Spleen (tissue), 7 donors: ENCODE measurements at regions not wholly inside any gene's neighbourhood (a gene's known extent, or its start where the extent isn't known, plus 50 kb on each side); places are given as distances from the start of the nearest gene placed in this dataset.

ENCODE experiments used
- POLR2A ChIP-seq, 3 donors: fragments of 450-650 bp; IDR thresholded peaks; one replicate each; pipeline ENCODE4 v1.5.1; 2017; ENCODE audit warnings: antibody characterized with exemption in 3 of 3, mild to moderate bottlenecking in 1 of 3
- POLR2AphosphoS5 ChIP-seq, 3 donors: sonication (generic); formaldehyde crosslinking; IDR thresholded peaks; one replicate each; pipeline ENCODE4 v1.5.1; 2017; ENCODE audit warnings: antibody characterized with exemption in 3 of 3
- TF ChIP-seq, protein P1 (sequence below), 11 experiments: fragments of 200-600 bp in 7 of 11; fragments of 450-650 bp in 4 of 11; sonication (generic) in 4 of 11; IDR thresholded peaks in 8 of 11; conservative IDR thresholded peaks in 3 of 11; 1 replicate in 7 of 11; 2 replicates in 4 of 11; pipeline versions ENCODE4 v1.4.0 to v1.8.0; 2016 to 2021; ENCODE audit warnings: antibody characterized with exemption in 11 of 11, inconsistent platforms in 4 of 11, mild to moderate bottlenecking in 1 of 11
- donor health status: DM: no; HTN: no; CAD: no; lungs with moderate emphysema.
- donor health status: DM: no; HTN: no; CAD: no.
- donor health status: DM: no; HTN: no; CAD: no.

DNA sequence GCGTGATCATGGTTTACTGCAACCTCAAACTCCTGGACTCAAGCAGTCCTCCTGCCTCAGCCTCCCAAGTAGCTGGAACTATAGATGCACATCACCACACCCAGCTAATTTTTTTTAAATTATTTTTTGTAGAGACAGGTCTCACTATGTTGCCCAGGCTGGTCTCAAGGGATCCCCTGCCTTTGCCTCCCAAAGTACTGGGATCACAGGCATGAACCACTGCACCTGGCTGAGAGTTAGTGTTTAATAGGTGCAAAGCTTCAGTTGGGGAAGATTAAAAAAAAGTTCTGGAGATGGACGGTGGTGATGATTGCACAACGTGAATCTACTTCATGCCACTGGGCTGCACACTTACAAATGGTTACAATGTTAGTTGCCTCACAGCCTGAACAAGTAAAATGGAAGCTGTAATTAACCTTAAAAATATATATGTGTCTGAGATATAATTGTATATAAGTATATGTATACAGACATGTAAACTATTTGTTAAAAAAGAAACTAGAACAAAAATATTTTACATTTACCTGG is 106.4 kb upstream of the ZNF438 start:
- TF ChIP-seq, protein P1, sequence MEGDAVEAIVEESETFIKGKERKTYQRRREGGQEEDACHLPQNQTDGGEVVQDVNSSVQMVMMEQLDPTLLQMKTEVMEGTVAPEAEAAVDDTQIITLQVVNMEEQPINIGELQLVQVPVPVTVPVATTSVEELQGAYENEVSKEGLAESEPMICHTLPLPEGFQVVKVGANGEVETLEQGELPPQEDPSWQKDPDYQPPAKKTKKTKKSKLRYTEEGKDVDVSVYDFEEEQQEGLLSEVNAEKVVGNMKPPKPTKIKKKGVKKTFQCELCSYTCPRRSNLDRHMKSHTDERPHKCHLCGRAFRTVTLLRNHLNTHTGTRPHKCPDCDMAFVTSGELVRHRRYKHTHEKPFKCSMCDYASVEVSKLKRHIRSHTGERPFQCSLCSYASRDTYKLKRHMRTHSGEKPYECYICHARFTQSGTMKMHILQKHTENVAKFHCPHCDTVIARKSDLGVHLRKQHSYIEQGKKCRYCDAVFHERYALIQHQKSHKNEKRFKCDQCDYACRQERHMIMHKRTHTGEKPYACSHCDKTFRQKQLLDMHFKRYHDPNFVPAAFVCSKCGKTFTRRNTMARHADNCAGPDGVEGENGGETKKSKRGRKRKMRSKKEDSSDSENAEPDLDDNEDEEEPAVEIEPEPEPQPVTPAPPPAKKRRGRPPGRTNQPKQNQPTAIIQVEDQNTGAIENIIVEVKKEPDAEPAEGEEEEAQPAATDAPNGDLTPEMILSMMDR (IDR thresholded peaks at IDR 0.05 in 8 of 11, conservative IDR thresholded peaks at IDR 0.05 in 3 of 11), result no peak
- TF ChIP-seq POLR2A (IDR thresholded peaks at IDR 0.05), result no peak
- TF ChIP-seq POLR2AphosphoS5 (IDR thresholded peaks at IDR 0.05), result no peak
